B cell (primary cell): ENCODE measurements at regions not wholly inside any gene's neighbourhood (a gene's known extent, or its start where the extent isn't known, plus 50 kb on each side); places are given as distances from the start of the nearest gene placed in this dataset.

ENCODE experiments used
- ATAC-seq: fragments of 200-7000 bp; cut with Tn5 transposase; one replicate; pipeline ENCODE4 v1.10.0; 2021; ENCODE audit warnings: low read depth, mild to moderate bottlenecking, moderate number of reproducible peaks, moderate library complexity
- CTCF ChIA-PET: fragments of 350-600 bp; sonication (Branson Sonifier 250); formaldehyde crosslinking; loops from one replicate; lab custom pipeline; 2021; ENCODE audit warnings: antibody characterized with exemption, inconsistent platforms; lab: Charles Lee
- POLR2A ChIA-PET: fragments of 350-600 bp; sonication (Branson Sonifier 250); formaldehyde crosslinking; loops from one replicate; lab custom pipeline; 2021; ENCODE audit warnings: antibody characterized with exemption; lab: Charles Lee
- DNase-seq: peaks from one replicate; pipeline ENCODE4 v3.0.0; 2013
- H2AFZ ChIP-seq: 2 replicates; pipeline ENCODE4 v1.6.1; 2012; ENCODE audit warnings: mild to moderate bottlenecking, low read depth, low read length; ENCODE audit not compliant: insufficient read depth, poor library complexity, severe bottlenecking
- H3K27ac ChIP-seq, 2 donors: 1 replicate in 1 of 2; 2 replicates in 1 of 2; pipeline ENCODE4 v1.5.1; 2012 to 2013; ENCODE audit warnings: low read length in 2 of 2, mild to moderate bottlenecking in 2 of 2, moderate library complexity in 1 of 2
- H3K27me3 ChIP-seq, 4 experiments: fragments of 200-600 bp in 1 of 4; sonication (generic) in 1 of 4; replicated peaks in 1 of 4; 1 replicate in 2 of 4; 2 replicates in 2 of 4; pipeline versions ENCODE4 v1.6.1 to v1.7.0; 2013 to 2016; ENCODE audit warnings: low read length in 3 of 4, mild to moderate bottlenecking in 2 of 4, mixed read lengths in 1 of 4, moderate library complexity in 1 of 4; ENCODE audit not compliant: insufficient read depth in 4 of 4, control insufficient read depth in 3 of 4; ENCODE audit errors: control extremely low read depth in 1 of 4
- H3K36me3 ChIP-seq, 2 experiments: replicated peaks in 1 of 2; 1 replicate in 1 of 2; 2 replicates in 1 of 2; pipeline versions ENCODE4 v1.6.1 to v1.7.1; 2013; ENCODE audit warnings: low read length in 1 of 2; ENCODE audit not compliant: insufficient read depth in 2 of 2, control insufficient read depth in 1 of 2; ENCODE audit errors: control extremely low read depth in 1 of 2, extremely low read depth in 1 of 2
- H3K4me1 ChIP-seq, 2 donors: fragments of 200-600 bp in 1 of 2; sonication (generic) in 1 of 2; 1 replicate in 1 of 2; 2 replicates in 1 of 2; pipeline versions ENCODE4 v1.5.1 to v1.6.1; 2013 to 2017; ENCODE audit warnings: low read length in 2 of 2; ENCODE audit not compliant: control insufficient read depth in 2 of 2, insufficient read depth in 2 of 2
- H3K4me2 ChIP-seq: replicated peaks from 2 replicates; pipeline ENCODE3; 2012; ENCODE audit warnings: mild to moderate bottlenecking, low read depth, low read length; ENCODE audit not compliant: poor library complexity, severe bottlenecking
- H3K4me3 ChIP-seq, 5 experiments: fragments of 200-600 bp in 1 of 5; sonication (generic) in 1 of 5; 1 replicate in 3 of 5; 2 replicates in 2 of 5; pipeline versions ENCODE4 v1.5.1 to v1.7.0; 2011 to 2016; ENCODE audit warnings: low read length in 4 of 5, mild to moderate bottlenecking in 4 of 5, low read depth in 2 of 5, control low read depth in 1 of 5, moderate library complexity in 1 of 5; ENCODE audit not compliant: insufficient read depth in 1 of 5; ENCODE audit errors: control extremely low read depth in 1 of 5, extremely low read depth in 1 of 5
- H3K79me2 ChIP-seq: fragments of 200-600 bp; sonication (generic); one replicate; pipeline ENCODE4 v1.6.0; 2016; ENCODE audit warnings: low read length; ENCODE audit not compliant: control insufficient read depth, insufficient read depth
- H3K9ac ChIP-seq: fragments of 200-600 bp; sonication (generic); 2 replicates; pipeline ENCODE4 v1.6.1; 2017; ENCODE audit warnings: mild to moderate bottlenecking, low read length, moderate library complexity
- H3K9me3 ChIP-seq, 3 donors: one replicate each; pipeline versions ENCODE4 v1.6.1 to v1.7.1; 2013; ENCODE audit warnings: low read length in 2 of 3; ENCODE audit not compliant: control insufficient read depth in 2 of 3, insufficient read depth in 1 of 3; ENCODE audit errors: control extremely low read depth in 1 of 3
- H4K20me1 ChIP-seq: 2 replicates; pipeline ENCODE4 v1.6.0; 2012; ENCODE audit warnings: mild to moderate bottlenecking, low read length; ENCODE audit not compliant: insufficient read depth, control insufficient read depth, poor library complexity, severe bottlenecking
- H3K27ac Mint-ChIP-seq: one replicate; pipeline ENCODE4 v1.8.0; 2021; ENCODE audit warnings: mixed read lengths
- H3K27me3 Mint-ChIP-seq: one replicate; pipeline ENCODE4 v1.8.0; 2021; ENCODE audit warnings: mixed read lengths
- H3K4me1 Mint-ChIP-seq: one replicate; pipeline ENCODE4 v1.8.0; 2021; ENCODE audit warnings: mixed read lengths
- H3K4me3 Mint-ChIP-seq: one replicate; pipeline ENCODE4 v1.8.0; 2021; ENCODE audit warnings: mixed read lengths
- H3K9me3 Mint-ChIP-seq: one replicate; pipeline ENCODE4 v1.8.0; 2022; ENCODE audit warnings: mixed read lengths; ENCODE audit not compliant: insufficient read depth
- CTCF ChIP-seq: fragments of 200-600 bp; IDR thresholded peaks from one replicate; pipeline ENCODE4 v1.8.0; 2022; ENCODE audit warnings: antibody characterized with exemption, mild to moderate bottlenecking
- EZH2 ChIP-seq: IDR thresholded peaks from 2 replicates; pipeline ENCODE4 v1.6.1; 2012; ENCODE audit warnings: borderline replicate concordance, low read depth, mild to moderate bottlenecking, moderate library complexity, low read length; ENCODE audit not compliant: insufficient read depth, poor library complexity, severe bottlenecking
- WGBS: methylation state at CpG from one replicate; pipeline ENCODE4 v1.1.5; 2013; ENCODE audit warnings: missing lambda C conversion rate; ENCODE audit not compliant: insufficient coverage; 5-methylcytosine and 5-hydroxymethylcytosine counted together
- intact Hi-C: fragments of 100-400 bp; cut with micrococcal nuclease; formaldehyde crosslinking; loops from one replicate; pipeline ENCODE4 v1.10.0; 2022

GRCh38 chr1:231099996-231100767 is 60.1 kb upstream of the FAM89A start:
- Histone ChIP-seq H3K4me2 (no peak overlapping the region), H2AFZ (no peak overlapping the region), H3K9me3 (no peaks in the 10 kb centered on the region), H3K27ac (no peak overlapping the region), H3K4me3 (no peak overlapping the region), H3K27me3 (peaks cover 0 to 3% (median 0%) of the 10 kb centered on the region in 4 experiments), H3K9ac (no peak overlapping the region), H3K4me1 (no peaks in the 10 kb centered on the region), H4K20me1 (no peaks in the 10 kb centered on the region), H3K36me3 (no peaks in the 10 kb centered on the region), H3K79me2 (no peaks in the 10 kb centered on the region)
- ChIA-PET POLR2A (no interaction called here), CTCF (no interaction called here)
- no peak for TF ChIP-seq CTCF
- no peak for TF ChIP-seq EZH2
- H3K4me1 Mint-ChIP-seq = no peaks in the 10 kb centered on the region
- intact Hi-C loops = no loop called here
- WGBS = 91% methylated on average over 6 of the region's 9 CpGs
- no peak overlapping the region for H3K27ac Mint-ChIP-seq
- no peak for DNase-seq
- peaks cover 35% of the 10 kb centered on the region for H3K27me3 Mint-ChIP-seq
- no peak overlapping the region for H3K4me3 Mint-ChIP-seq
- H3K9me3 Mint-ChIP-seq = no peaks in the 10 kb centered on the region
- no peak for ATAC-seq

- no peak overlapping the region for H3K4me3 Mint-ChIP-seq
- H3K27me3 Mint-ChIP-seq = peaks cover 40% of the 10 kb centered on the region
Measured at GRCh38 chr1:231099311-231099710, 59.3 kb upstream of the FAM89A start.

More at GRCh38 chr1:231099311-231099710, 59.3 kb upstream of the FAM89A start:
- Histone ChIP-seq H3K9ac (no peak overlapping the region), H3K4me1 (no peaks in the 10 kb centered on the region), H3K27ac (no peak overlapping the region), H3K4me3 (no peak overlapping the region), H4K20me1 (no peaks in the 10 kb centered on the region), H2AFZ (no peak overlapping the region), H3K79me2 (no peaks in the 10 kb centered on the region), H3K9me3 (no peaks in the 10 kb centered on the region), H3K4me2 (no peak overlapping the region), H3K36me3 (no peaks in the 10 kb centered on the region), H3K27me3 (peaks cover 0 to 3% (median 0%) of the 10 kb centered on the region in 4 experiments)
- intact Hi-C loops = no loop called here
- POLR2A ChIA-PET = no interaction called here
- CTCF ChIA-PET = interaction anchor here (0.6 kb wide), 1 partner anchor 78 kb away, joined by 3 read pairs; no protein-coding TSS in a partner anchor
- TF ChIP-seq CTCF (no peak), EZH2 (no peak)
- 86% methylated on average over 2 of the region's 6 CpGs for WGBS
- H3K4me1 Mint-ChIP-seq = no peaks in the 10 kb centered on the region
- DNase-seq (no peak), ATAC-seq (no peak)
- no peak overlapping the region for H3K27ac Mint-ChIP-seq
- no peaks in the 10 kb centered on the region for H3K9me3 Mint-ChIP-seq
